Stimulated activated CD4-positive, alpha-beta T cell treated with anti-CD3 and anti-CD28 coated beads, Interleukin-4, amount 100 ng/mL, for 1 hour (primary cell): ENCODE measurements at regions not wholly inside any gene's neighbourhood (a gene's known extent, or its start where the extent isn't known, plus 50 kb on each side); places are given as distances from the start of the nearest gene placed in this dataset.
"Not testable (repeated sequence)": the region's sequence is repeated elsewhere in the genome, so short reads cannot be mapped to it uniquely, and the experiment has no call there.

Experiments
- DNase-seq: peaks from one replicate; pipeline ENCODE4 v3.0.0-alpha.2; 2020

GRCh38 chr14:97153527-97153926 is 356.3 kb downstream of the VRK1 start:
- no peak for DNase-seq

- no peak for DNase-seq
Measured at GRCh38 chr14:97155320-97155719, 358.1 kb downstream of the VRK1 start.

GRCh38 chr14:97155814-97156213 is 358.6 kb downstream of the VRK1 start:
- no peak for DNase-seq

- no peak for DNase-seq
Measured at GRCh38 chr14:97156705-97157104, 359.5 kb downstream of the VRK1 start.

- DNase-seq, result no peak
Measured at GRCh38 chr14:97158102-97158501, 360.9 kb downstream of the VRK1 start.

DNA sequence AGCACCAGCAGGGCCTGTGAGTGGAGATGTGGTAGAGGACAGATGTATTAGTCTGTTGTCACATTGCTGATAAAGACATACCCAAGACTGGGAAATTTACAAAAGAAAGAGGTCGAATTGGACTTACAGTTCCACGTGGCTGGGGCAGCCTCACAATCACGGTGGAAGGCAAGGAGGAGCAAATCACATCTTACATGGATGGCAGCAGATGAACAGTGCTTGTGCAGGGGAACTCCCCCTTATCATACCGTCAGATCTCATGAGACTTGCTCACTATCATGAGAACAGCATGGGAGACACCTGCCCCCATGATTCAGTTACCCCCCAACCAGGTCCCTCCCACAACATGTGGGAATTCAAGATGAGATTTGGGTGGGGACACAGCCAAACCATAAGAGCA is 361.9 kb downstream of the VRK1 start:
- DNase-seq, result no peak

- no peak for DNase-seq
Measured at GRCh38 chr14:97162621-97163020, 365.4 kb downstream of the VRK1 start.

- no peak for DNase-seq
Measured at GRCh38 chr14:97164021-97164420, 366.8 kb downstream of the VRK1 start.

DNA sequence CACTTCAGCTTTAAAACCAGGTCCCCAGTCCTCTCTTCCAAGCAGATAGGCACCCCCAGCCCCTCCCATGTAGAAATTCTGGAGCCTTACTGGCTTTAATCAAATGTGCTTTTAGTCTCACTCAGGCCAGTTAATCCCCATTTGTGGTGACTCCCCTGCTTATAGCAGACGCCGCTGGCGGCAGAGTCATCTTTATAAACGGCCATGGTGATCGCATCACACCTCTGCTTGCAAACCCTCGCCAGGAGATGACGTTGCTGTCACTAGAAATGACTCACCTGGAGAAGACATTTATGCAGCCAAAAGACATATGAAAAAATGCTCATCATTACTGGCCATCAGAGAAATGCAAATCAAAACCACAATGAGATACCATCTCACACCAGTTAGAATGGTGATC is 369.3 kb downstream of the VRK1 start:
- DNase-seq, result no peak

GRCh38 chr14:97167577-97167976 is 370.4 kb downstream of the VRK1 start:
- DNase-seq, result not testable (repeated sequence)

- no peak for DNase-seq
Measured at GRCh38 chr14:97172644-97173043, 375.5 kb downstream of the VRK1 start.

GRCh38 chr14:97177016-97177415 is 379.8 kb downstream of the VRK1 start:
- DNase-seq, result no peak

DNA sequence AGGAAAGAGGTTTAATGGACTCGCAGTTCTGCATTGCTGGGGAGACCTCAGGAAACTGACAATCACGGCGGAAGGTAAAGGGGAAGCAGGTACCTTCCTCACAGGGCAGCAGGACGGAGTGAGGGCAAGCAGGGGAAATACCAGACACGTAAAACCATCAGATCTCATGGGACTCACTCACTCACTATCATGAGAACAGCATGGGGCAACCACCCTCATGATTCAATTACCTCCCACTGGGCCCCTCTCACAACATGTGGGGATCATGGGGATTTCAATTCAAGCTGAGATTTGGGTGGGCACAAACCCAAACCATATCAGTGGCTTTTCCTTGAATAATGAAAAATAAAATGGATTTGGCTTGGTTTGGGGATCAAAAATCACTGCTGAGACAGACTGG is 380.5 kb downstream of the VRK1 start:
- no peak for DNase-seq

DNA sequence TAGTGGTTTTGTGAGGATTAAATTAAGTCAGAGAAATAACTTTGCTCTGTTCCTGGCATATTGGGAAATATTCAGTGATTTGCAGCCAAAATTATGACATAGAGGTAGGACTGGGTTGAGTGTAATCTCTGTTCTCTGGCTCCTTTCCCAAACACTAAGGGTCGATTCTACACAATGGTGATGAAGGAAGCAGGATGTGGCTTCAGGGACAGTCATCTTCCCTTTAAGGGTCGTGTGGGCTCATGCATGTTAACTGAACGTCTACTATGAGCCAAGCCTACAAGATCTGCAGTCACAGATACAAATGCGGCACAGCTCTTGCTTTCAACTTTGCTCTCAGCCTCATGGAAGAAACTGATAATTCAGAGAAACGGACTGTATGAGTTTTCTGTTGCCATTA is 381.6 kb downstream of the VRK1 start:
- DNase-seq, result no peak

DNA sequence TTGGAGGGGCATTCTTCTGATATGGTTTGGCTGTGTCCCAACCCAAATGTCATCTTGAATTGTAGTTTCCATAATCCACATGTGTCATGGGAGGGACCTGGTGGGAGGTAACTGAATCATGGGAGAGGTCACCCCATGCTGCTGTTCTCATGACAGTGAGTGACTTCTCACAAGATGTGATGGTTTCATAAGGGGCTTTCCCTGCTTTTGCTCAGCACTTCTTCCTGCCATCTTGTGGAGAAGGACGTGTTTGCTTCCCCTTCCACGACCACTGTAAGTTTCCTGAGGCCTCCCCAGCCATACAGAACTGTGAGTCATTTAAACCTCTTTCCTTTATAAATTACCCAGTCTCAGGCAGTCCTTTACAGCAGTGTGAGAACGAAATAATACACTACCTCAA is 382.4 kb downstream of the VRK1 start:
- DNase-seq, result no peak

DNA sequence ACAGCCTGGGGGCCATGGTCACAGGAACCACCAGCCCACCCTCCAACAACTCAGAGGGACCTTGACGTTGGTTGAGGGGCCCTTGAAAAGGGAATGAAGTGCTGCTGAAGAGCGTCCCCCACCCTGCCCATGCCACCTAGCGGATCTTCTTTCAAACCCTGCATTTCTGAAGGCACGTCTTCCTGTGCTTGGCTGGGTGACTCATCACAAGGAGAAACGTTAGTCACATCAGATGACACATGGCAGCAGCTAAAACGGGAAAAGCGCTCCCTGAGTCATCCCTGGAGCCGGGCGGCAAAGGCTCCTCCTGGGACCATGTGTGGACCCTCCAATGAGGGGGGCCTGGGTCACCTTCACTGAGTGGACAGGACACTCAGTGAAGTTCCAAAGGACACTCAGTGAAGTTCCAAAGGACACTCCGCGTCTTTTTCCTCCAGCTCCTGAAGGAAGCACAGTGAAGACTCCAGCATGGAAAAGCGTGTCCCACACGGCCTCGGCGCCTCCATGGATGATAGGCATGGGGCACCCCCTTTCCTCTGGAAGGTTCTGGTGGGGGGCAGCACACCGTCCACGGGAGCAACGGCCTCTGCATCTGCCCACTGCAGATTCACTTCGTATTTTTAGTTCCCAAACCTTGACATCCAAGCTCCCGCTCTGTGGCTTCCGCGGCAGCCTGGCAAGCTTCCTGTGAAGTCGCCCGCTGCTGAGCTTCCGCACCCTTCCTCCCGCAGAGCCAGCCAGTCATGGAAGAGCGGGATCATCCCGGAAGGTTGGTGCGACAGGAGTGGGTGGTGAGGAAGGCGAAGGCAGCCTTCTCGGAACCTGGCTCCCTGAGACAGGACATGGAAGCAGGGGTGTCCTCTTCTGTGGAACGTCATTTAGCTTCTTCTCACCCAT is 383.4 kb downstream of the VRK1 start:
- no peak for DNase-seq

DNA sequence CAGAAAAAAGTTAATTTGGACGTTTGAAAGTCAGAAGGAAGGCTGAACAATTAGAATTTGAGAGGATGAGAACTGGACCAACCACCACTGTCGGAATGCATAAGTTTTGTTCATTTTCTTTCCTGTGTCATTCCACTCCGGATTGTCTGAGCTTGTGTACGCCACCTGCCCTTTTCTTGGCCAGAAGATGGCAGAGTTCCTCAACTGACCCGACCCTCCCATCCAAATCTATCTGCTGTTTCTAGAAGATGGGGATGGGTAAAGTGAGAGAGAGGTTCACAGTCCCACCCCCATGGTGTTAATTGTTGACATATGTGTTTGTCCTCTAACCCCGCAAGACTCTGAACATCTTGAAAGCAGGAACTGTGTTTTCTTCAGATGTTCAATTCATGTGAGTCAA is 388.0 kb downstream of the VRK1 start:
- DNase-seq, result no peak

DNA sequence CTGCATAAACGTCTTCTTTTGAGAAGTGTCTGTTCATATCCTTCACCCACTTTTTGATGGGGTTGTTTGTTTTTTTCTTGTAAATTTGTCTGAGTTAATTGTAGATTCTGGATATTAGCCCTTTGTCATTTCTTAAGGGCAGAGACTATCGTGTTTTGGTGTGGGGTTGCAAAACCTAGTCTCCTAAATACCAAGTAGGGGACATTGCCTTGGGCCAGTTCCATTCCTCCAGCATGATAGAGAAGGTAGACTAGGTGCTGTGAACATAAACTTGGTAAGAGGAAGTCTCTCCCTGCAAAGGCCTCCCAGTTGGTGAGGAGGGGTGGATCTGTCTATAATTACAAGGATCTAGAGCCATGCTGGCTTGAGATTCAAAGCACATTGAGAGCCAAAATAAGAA is 390.7 kb downstream of the VRK1 start:
- no peak for DNase-seq

DNA sequence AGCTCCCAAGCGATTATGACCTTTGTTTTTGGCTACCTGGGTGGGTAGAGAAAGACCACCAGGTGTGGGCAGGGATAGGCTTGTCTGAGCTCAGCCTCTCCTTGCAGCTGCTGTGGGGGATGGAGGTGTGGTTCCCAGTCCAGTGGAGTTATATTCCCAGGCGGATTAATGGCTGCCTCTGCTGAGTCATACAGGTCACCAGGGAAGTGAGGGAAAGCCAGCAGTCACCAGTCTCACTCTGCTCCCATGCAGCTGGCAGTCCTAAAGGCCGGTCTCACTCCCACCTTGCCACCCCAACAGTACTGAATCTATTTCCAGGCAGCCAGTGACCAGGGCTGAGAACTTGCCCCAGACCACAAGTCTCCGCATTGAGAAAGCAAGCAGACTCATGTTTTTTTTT is 399.2 kb downstream of the VRK1 start:
- no peak for DNase-seq

GRCh38 chr14:97198813-97199212 is 401.6 kb downstream of the VRK1 start:
- DNase-seq, result no peak

DNA sequence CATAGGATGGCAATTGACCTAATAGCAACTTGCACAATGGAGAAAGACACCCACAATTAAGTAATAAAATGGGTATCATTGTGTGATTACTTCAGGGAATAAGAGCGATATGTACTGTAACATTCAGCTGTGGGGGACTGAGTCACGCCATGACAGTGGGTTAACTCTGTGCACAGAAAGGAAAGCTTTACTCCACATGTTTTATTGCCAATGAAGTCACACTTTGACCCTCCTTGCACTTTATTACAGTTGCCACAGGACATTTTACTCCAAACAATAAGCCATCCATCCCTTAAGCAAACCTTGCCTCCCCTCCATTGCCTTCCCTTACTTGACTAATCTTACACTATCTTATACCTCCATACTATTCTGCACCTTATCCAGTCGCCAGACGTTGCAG is 403.1 kb downstream of the VRK1 start:
- no peak for DNase-seq

- no peak for DNase-seq
Measured at GRCh38 chr14:97206916-97207315, 409.7 kb downstream of the VRK1 start.

DNA sequence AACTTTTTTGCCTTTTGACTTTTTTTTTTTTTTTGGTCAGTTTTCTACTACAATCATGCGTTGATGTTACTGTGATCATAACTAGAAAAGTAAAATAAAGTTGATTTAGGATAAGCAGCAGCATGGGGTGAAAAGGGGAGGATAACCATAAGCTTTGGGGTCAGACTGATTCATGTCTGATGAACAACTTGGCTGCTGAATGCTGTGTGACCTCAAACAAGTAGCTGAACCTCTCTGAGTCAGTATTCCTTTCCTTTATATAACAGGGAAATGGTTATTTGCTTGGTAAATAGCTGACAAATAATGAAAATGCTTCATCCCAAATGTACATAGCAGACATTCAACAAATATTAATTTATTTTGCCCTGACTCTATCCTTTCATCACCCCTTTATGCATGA is 413.0 kb downstream of the VRK1 start:
- DNase-seq, result no peak

DNA sequence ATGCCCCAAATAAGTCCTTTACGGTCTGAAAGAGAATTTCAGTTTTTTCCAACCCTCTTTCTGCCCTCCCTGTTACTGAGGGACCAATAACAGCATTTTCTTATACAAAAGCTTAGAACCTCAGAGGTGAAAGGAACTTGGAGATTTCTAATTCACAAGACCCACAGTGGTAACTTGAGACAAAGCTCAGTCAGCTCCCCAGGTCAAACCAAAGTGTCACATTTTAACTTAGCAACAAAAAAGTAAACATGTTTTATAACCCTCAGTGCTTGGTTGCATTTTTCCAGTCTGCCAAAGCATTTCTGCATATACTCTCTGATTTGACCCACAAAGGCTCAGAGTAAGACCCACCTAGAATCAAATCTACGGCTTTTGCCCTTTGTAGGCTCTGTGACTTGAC is 415.2 kb downstream of the VRK1 start:
- no peak for DNase-seq

- no peak for DNase-seq
Measured at GRCh38 chr14:97213720-97214119, 416.5 kb downstream of the VRK1 start.
